Activated CD8-positive, alpha-beta memory T cell treated with anti-CD3 and anti-CD28 coated beads, Interleukin-2, amount 10 ng/mL, durations not matched to agents 7 days and 5 days (primary cell): ENCODE measurements at regions not wholly inside any gene's neighbourhood (a gene's known extent, or its start where the extent isn't known, plus 50 kb on each side); places are given as distances from the start of the nearest gene placed in this dataset.

ENCODE experiments used
- ATAC-seq: fragments of 150-1000 bp; cut with Tn5 transposase; one replicate; pipeline ENCODE4 v1.10.0; 2021; ENCODE audit warnings: moderate library complexity
- CTCF ChIA-PET: fragments of 350-600 bp; sonication (Branson Sonifier 250); formaldehyde crosslinking; loops from one replicate; lab custom pipeline; 2021; ENCODE audit warnings: antibody characterized with exemption; lab: Charles Lee
- DNase-seq: peaks from one replicate; pipeline ENCODE4 v3.0.0-alpha.2; 2020
- H3K27ac Mint-ChIP-seq: one replicate; pipeline ENCODE4 v1.8.0; 2021; ENCODE audit warnings: mild to moderate bottlenecking, mixed read lengths
- H3K27me3 Mint-ChIP-seq: one replicate; pipeline ENCODE4 v1.8.0; 2021; ENCODE audit warnings: mixed read lengths
- H3K36me3 Mint-ChIP-seq: one replicate; pipeline ENCODE4 v1.8.0; 2021; ENCODE audit warnings: mild to moderate bottlenecking, mixed read lengths
- H3K4me1 Mint-ChIP-seq: one replicate; pipeline ENCODE4 v1.8.0; 2021; ENCODE audit warnings: mixed read lengths
- H3K4me3 Mint-ChIP-seq: one replicate; pipeline ENCODE4 v1.8.0; 2021; ENCODE audit warnings: mild to moderate bottlenecking, moderate library complexity, mixed read lengths
- H3K9me3 Mint-ChIP-seq: one replicate; pipeline ENCODE4 v1.8.0; 2022; ENCODE audit warnings: low read depth, mixed read lengths

DNA sequence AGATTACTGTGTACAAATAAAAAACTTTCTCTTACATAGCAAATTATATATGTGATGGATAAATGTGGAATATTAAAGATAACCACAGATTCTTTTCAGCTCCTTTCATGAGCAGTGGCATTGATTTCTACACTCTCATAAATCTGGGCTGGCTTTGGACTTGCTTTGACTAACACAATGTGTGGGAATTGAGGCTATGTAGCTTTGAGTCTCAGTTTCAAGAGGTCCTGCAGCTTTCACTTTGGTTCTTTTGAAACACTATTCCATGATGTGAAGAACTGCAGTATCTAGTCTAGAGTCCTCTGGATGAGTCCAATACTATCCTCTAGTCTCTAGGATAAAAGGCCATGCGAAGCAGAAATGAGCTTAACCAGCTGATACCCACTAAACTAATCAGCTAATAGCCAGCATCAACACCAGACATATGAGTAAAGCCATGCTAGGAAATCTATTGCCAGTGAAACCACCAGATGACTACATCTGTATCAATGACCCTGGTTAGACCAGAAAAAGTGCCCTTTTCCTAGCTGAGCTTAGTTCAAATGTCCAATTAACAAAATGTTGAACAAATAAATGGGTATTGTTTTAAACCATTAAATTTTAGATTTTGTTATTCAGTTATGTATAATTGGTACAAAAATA lies 274.9 kb upstream of the ZPLD1 start:
- peaks cover 4% of the 10 kb centered on the region for H3K4me1 Mint-ChIP-seq
- H3K27me3 Mint-ChIP-seq: no peaks in the 10 kb centered on the region
- ATAC-seq: no peak
- DNase-seq: no peak
- H3K27ac Mint-ChIP-seq: no peak overlapping the region
- no peaks in the 10 kb centered on the region for H3K36me3 Mint-ChIP-seq
- no peaks in the 10 kb centered on the region for H3K9me3 Mint-ChIP-seq
- no peak overlapping the region for H3K4me3 Mint-ChIP-seq
- CTCF ChIA-PET: interaction anchor here (0.9 to 1.0 kb wide), 2 partner anchors 16 to 224 kb away, joined by 3 read pairs; no protein-coding TSS in a partner anchor

DNA sequence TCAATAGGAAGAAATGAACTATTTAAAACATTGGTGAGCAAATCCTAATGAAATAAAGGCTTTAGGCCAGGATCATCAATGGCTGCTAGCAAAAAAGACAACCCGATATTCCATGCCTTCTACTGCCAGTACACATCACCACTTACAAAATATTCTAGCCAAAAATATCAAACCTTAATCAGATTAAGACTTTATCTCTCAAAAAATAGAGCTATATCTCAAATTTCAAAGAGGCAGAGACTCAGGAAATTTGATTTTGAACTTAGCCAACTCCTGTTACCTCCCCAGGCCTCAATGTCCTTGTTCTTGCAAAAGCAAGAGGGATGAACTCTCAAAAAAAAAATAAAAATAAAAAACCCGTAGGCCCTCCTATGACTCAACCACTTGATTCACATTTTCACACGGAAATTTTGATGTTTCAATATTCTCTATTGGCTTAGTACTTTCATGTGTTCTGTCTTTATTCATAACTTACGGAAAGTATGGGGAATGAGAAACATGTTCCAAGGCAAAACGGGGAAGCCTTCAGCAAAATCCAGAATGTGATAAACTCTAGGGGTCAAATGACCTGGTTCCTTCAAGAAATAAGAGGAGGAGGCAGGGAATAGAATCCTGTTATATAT lies 273.3 kb upstream of the ZPLD1 start:
- ATAC-seq (no peak), DNase-seq (no peak)
- Mint-ChIP-seq H3K4me3 (no peak overlapping the region), H3K4me1 (peaks cover 4% of the 10 kb centered on the region), H3K36me3 (no peaks in the 10 kb centered on the region), H3K27me3 (no peaks in the 10 kb centered on the region), H3K27ac (no peak overlapping the region), H3K9me3 (no peaks in the 10 kb centered on the region)
- CTCF ChIA-PET: no interaction called here

DNA sequence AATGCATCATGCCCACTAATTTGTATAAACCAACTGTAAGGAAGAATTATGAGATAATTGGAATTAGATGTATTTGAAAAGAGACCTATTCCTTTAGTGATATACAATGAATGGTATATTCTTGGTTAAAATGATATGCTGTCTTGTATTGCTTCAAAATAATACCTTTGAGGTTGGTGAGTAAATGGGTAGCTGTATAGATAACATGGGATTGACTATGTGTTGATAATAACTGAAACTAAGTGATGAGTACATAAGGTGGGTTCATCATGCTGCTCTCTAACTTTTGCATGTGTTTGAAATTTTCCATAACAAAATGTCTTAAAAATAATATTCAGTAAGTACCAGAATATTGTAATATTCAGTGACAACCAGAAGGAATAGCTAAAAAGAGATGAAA lies 272.6 kb upstream of the ZPLD1 start:
- no peaks in the 10 kb centered on the region for H3K9me3 Mint-ChIP-seq
- H3K27me3 Mint-ChIP-seq: no peaks in the 10 kb centered on the region
- ATAC-seq: no peak
- no peak overlapping the region for H3K4me3 Mint-ChIP-seq
- CTCF ChIA-PET: no interaction called here
- DNase-seq: no peak
- H3K27ac Mint-ChIP-seq: no peak overlapping the region
- no peaks in the 10 kb centered on the region for H3K36me3 Mint-ChIP-seq
- H3K4me1 Mint-ChIP-seq: peaks cover 4% of the 10 kb centered on the region

DNA sequence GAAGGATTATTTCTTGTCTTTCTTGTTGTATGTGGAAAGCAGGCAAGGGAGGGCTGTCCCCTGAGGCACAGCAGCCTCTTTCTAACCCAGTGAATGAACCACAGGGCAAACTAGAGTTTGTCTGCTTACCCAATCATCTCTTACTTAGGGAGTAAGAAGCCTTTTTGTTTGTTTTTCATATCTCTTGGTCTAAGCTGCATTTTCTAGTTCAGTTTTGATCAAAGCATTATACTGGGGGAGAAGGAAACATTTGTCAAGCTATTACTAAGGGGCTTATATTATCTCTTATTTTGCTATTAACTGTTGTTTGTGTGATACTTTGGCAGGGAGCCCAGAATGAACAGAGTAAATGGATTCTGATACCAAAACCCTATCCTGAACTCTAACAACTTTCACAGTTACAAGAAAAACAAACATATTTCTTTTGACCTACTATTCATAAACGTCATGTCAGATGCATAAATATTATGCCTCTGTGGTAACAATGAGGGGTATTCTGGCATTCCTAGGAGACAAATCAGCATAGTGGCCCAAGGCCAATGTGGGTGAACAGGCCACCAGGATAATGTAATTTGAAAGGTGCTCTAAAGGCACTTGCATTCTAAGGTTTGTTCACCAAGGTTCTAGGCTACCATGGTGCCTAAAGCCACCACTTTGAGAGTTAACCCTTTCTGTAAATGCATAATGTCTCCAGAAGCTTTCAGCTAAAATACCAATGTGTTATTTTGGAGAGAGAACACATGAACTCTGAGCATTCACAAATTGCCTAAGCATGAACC lies 271.6 kb upstream of the ZPLD1 start:
- Mint-ChIP-seq H3K4me3 (no peak overlapping the region), H3K27me3 (no peaks in the 10 kb centered on the region)
- CTCF ChIA-PET: no interaction called here

DNA sequence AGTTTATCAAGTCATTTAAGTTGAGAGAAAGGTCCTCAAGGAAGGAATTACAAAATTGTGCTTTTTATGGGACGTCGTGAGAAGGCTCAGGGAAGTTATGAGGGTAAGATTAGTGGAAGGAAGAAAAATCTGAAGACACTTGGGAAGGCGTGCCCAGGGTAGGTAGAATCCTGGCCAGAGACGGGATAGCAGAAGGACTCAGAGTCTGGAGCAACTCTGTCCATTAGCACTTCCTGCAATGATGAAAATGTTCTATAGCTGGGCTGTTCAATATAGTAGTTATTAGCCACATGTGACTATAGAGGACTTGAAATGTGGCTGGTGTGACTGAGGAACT lies 271.0 kb upstream of the ZPLD1 start:
- H3K36me3 Mint-ChIP-seq: no peaks in the 10 kb centered on the region
- CTCF ChIA-PET: no interaction called here
- no peak overlapping the region for H3K27ac Mint-ChIP-seq
- no peaks in the 10 kb centered on the region for H3K9me3 Mint-ChIP-seq
- H3K4me1 Mint-ChIP-seq: peaks cover 4% of the 10 kb centered on the region
- H3K27me3 Mint-ChIP-seq: no peaks in the 10 kb centered on the region
- H3K4me3 Mint-ChIP-seq: no peak overlapping the region
- no peak for DNase-seq
- no peak for ATAC-seq

More for the DNA sequence above, 271.6 kb upstream of the ZPLD1 start:
- ATAC-seq (no peak), DNase-seq (no peak)
- no peaks in the 10 kb centered on the region for H3K9me3 Mint-ChIP-seq
- peaks cover 4% of the 10 kb centered on the region for H3K4me1 Mint-ChIP-seq
- H3K36me3 Mint-ChIP-seq: no peaks in the 10 kb centered on the region
- H3K27ac Mint-ChIP-seq: no peak overlapping the region

DNA sequence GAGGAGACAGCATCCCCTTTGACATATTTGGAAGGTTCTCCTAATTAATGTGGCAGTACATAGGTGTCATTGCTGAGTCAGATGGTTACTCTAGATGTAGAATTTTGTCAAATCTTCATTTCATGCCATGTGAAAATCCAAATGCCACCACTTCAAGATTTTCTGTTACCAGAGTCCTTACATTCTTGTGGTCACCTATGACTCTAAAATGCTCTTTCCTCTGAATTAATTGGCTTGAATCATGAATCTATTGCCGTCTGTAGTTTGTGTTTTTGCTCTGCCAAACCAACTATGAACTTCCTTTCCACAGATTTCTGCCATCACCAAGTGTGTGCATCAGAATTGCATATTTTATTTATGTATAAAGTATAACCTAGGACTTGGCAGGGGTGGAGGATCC lies 269.4 kb upstream of the ZPLD1 start:
- Mint-ChIP-seq H3K4me1 (peaks cover 4% of the 10 kb centered on the region), H3K36me3 (no peaks in the 10 kb centered on the region), H3K9me3 (no peaks in the 10 kb centered on the region), H3K27ac (no peak overlapping the region), H3K4me3 (no peak overlapping the region), H3K27me3 (no peaks in the 10 kb centered on the region)
- CTCF ChIA-PET: no interaction called here
- DNase-seq (no peak), ATAC-seq (no peak)

DNA sequence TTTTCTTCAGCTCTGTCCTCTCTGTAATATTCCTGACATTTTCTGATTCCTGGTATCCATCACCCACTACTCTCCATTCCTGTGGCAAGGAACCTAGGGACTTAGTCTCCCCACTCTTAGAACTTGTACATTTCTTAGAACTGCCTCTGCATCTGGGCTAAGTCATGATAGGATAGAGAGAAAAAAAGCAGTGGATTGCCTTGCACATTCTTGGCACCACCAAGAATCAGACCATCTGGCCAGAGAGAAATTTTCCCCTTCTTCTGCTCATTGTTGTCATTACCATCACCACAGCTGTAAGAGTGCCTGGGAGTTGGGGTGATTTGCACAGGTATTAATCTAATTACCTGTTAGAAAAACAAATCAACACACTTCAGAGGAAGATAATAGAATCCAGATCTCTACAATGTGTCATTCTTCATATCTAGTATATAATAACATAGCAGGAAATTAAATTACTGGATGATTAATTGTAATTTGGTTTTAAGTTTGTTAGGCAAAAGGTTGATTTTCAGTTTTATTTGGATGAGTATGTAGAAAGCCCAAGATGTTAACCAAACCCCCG lies 264.8 kb upstream of the ZPLD1 start:
- peaks cover 11% of the 10 kb centered on the region for H3K27me3 Mint-ChIP-seq
- H3K9me3 Mint-ChIP-seq: no peaks in the 10 kb centered on the region
- no peaks in the 10 kb centered on the region for H3K36me3 Mint-ChIP-seq
- CTCF ChIA-PET: no interaction called here
- DNase-seq: no peak
- no peaks in the 10 kb centered on the region for H3K4me1 Mint-ChIP-seq
- no peak overlapping the region for H3K27ac Mint-ChIP-seq
- no peak overlapping the region for H3K4me3 Mint-ChIP-seq
- no peak for ATAC-seq

DNA sequence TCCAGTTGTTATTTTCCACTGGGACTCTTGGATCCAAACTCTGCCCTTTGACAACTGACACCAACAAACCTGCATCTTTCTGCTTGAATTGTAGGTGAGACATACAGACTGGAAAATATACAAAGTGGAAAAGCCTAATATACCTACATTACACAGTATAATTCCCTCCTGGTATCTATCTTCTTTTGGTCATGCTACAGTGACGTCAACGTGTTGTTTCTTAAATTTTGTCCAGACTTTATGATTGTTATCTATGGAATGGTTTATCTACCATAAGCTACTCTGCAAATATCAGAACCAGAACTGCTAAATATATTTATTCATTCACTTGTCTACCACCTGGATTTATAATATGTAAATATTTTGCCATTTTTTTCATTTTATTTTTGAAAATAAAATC lies 264.3 kb upstream of the ZPLD1 start:
- Mint-ChIP-seq H3K9me3 (no peaks in the 10 kb centered on the region), H3K27ac (no peak overlapping the region), H3K27me3 (peaks cover 14% of the 10 kb centered on the region), H3K36me3 (no peaks in the 10 kb centered on the region), H3K4me1 (no peaks in the 10 kb centered on the region), H3K4me3 (no peak overlapping the region)
- DNase-seq: no peak
- CTCF ChIA-PET: interaction anchor here (0.8 kb wide), 1 partner anchor 14 kb away, joined by 3 read pairs; no protein-coding TSS in a partner anchor
- ATAC-seq: no peak

DNA sequence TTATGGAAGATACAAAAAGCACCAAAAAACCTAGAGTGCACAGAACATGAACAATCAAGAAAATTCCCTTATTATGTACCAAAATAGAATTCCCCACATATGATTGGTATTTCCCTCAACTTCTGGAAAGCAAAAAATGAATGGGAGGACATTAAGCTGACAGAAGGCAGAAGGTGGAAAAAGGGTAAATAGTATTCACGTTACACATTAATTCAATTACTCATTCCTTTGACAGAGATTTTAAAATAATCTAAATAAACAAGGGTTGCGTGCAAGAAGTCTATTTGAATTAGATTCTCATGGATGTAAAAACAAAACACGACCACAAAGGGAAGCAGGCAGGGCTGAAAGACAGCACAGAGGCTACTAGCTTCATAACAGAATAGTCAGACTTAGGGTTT lies 260.5 kb upstream of the ZPLD1 start:
- CTCF ChIA-PET: interaction anchor here (1.2 kb wide), 1 partner anchor 371 kb away, joined by 3 read pairs; no protein-coding TSS in a partner anchor
- ATAC-seq (no peak), DNase-seq (no peak)
- Mint-ChIP-seq H3K4me3 (no peak overlapping the region), H3K36me3 (no peaks in the 10 kb centered on the region), H3K9me3 (no peaks in the 10 kb centered on the region), H3K4me1 (no peaks in the 10 kb centered on the region), H3K27ac (no peak overlapping the region), H3K27me3 (peaks cover 15% of the 10 kb centered on the region)

DNA sequence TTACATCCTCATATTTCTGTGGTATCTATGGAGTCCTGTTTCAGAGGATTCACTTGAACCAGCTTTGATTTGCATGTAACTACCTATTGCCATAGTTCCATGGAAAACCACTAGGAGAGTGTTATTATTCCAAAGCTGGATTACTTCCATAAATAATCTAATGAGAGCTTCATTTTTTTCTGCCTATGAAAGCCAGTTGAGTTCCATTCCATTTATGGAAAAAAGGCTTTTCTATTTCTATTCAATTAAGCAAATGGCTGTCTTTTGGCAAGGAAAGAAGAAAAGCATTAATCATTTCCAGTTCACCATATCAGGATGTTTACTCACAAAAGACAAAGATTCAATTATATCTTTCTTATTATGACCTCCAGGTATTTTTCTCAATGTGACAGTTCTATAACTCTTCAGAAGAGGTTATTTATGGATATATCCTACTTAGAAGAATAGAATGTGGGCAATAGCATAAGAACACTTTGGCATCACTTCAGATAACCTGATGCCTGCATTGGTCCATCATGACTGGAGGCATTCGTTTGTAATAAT lies 259.9 kb upstream of the ZPLD1 start:
- DNase-seq: no peak
- Mint-ChIP-seq H3K27me3 (peaks cover 17% of the 10 kb centered on the region), H3K36me3 (no peaks in the 10 kb centered on the region), H3K27ac (no peak overlapping the region), H3K4me3 (no peak overlapping the region), H3K9me3 (no peaks in the 10 kb centered on the region), H3K4me1 (no peaks in the 10 kb centered on the region)
- CTCF ChIA-PET: interaction anchor here (1.2 kb wide), 1 partner anchor 372 kb away, joined by 3 read pairs; no protein-coding TSS in a partner anchor
- no peak for ATAC-seq

DNA sequence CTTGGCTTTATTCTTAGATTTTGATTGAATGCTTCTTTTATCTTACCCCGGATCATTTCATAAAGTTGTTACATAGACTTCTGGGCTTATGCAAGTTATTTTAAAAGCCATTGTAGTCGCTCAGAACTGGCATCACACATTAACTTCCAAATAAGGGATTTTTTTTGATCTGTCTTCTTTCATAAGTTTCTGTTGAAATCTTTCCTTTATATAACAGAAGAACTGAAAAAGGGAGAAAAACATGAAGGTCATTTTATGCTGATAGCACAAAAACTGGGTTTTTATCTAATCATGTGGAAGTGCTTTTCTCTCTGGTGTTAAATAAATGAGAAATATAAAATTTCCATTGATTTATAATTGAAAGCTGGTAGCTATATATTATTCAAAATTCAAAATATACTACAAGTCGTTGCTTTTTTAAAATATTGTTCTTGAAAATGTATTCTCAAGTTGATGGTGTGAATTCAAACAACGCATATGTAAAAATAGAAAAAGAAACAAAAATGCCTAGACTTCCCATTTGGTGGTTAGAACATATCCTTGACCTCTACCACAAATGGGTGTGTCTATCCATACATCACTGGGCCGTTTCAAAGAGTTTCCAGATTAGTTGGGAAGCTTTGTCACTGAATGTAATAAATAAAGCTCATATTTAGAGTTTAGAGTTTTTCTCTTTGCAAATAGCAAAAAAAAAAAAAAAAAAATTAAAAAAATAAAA lies 258.3 kb upstream of the ZPLD1 start:
- Mint-ChIP-seq H3K4me1 (no peaks in the 10 kb centered on the region), H3K9me3 (no peaks in the 10 kb centered on the region), H3K27ac (no peak overlapping the region), H3K36me3 (no peaks in the 10 kb centered on the region), H3K4me3 (no peak overlapping the region), H3K27me3 (peaks cover 17% of the 10 kb centered on the region)
- CTCF ChIA-PET: interaction anchor here (0.8 to 1.0 kb wide), 2 partner anchors 17 to 53 kb away, joined by 3 read pairs; no protein-coding TSS in a partner anchor
- DNase-seq: no peak
- ATAC-seq: no peak

DNA sequence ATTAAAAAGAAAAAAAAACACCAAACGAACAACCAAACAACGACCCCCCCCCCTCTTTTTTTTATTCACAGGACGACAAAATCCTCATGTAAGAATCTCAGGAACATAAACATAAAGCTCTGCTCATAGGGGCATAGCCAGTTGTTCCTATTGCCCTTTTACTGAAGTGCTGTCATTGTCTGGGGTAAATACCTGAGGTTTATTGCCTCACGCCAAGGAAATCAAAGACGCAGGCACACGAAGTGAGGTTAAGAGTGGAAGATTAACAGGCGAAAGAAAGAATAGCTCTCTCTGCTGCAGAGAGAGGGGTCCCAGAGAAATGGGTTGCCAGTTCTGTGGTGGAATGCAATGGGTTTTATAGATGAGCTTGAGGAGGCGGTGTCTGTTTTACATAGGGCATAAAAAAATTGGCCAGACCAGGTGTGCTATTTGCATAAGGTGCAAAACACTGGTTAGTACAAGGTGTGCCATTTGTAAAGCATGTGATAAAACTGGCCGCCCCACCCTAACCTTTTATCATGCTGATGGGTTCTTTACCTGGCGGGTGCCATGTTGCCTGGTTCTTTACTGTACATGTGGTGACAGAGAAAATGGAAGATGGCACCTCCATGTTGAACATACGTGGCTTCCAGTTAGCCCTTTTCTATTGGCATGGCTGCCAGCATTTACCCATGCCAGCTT lies 257.6 kb upstream of the ZPLD1 start:
- H3K27me3 Mint-ChIP-seq: peaks cover 17% of the 10 kb centered on the region
- H3K36me3 Mint-ChIP-seq: no peaks in the 10 kb centered on the region
- ATAC-seq: no peak
- CTCF ChIA-PET: no interaction called here
- no peak overlapping the region for H3K4me3 Mint-ChIP-seq
- H3K4me1 Mint-ChIP-seq: no peaks in the 10 kb centered on the region
- H3K27ac Mint-ChIP-seq: no peak overlapping the region
- no peaks in the 10 kb centered on the region for H3K9me3 Mint-ChIP-seq
- no peak for DNase-seq
